CD14-positive monocyte (primary cell): ENCODE measurements at regions not wholly inside any gene's neighbourhood (a gene's known extent, or its start where the extent isn't known, plus 50 kb on each side); places are given as distances from the start of the nearest gene placed in this dataset.
"Not testable (repeated sequence)": the region's sequence is repeated elsewhere in the genome, so short reads cannot be mapped to it uniquely, and the experiment has no call there.

Source experiments
- DNase-seq, 3 donors: peaks; one replicate each; pipeline ENCODE4 v3.0.0-alpha.2; 2011 to 2022
- H2AFZ ChIP-seq: 2 replicates; pipeline ENCODE4 v1.6.0; 2012; ENCODE audit warnings: mild to moderate bottlenecking, low read depth, low read length, inconsistent platforms; ENCODE audit not compliant: insufficient read depth, poor library complexity, severe bottlenecking
- H3K27ac ChIP-seq, 2 donors: 1 replicate in 1 of 2; 2 replicates in 1 of 2; pipeline ENCODE4 v1.5.1; 2012 to 2013; ENCODE audit warnings: low read length in 2 of 2, control low read depth in 1 of 2, inconsistent platforms in 1 of 2, low read depth in 1 of 2, mild to moderate bottlenecking in 1 of 2
- H3K27me3 ChIP-seq, 2 donors: one replicate each; pipeline versions ENCODE4 v1.6.0 to v1.6.1; 2011 to 2013; ENCODE audit warnings: low read length in 2 of 2; ENCODE audit not compliant: control insufficient read depth in 2 of 2, insufficient read depth in 2 of 2
- H3K36me3 ChIP-seq, 2 donors: replicated peaks in 1 of 2; 1 replicate in 1 of 2; 2 replicates in 1 of 2; pipeline versions ENCODE4 v1.5.1 to v1.6.1; 2012 to 2013; ENCODE audit warnings: low read length in 2 of 2, control low read depth in 1 of 2, inconsistent platforms in 1 of 2, mild to moderate bottlenecking in 1 of 2; ENCODE audit not compliant: insufficient read depth in 2 of 2, control insufficient read depth in 1 of 2
- H3K4me1 ChIP-seq, 2 donors: 1 replicate in 1 of 2; 2 replicates in 1 of 2; pipeline versions ENCODE4 v1.5.1 to v1.6.1; 2012 to 2013; ENCODE audit warnings: low read length in 2 of 2, control low read depth in 1 of 2, inconsistent platforms in 1 of 2, mild to moderate bottlenecking in 1 of 2, moderate library complexity in 1 of 2; ENCODE audit not compliant: insufficient read depth in 2 of 2, control insufficient read depth in 1 of 2
- H3K4me2 ChIP-seq: replicated peaks from 2 replicates; pipeline ENCODE3; 2012; ENCODE audit warnings: low read length, moderate library complexity, mild to moderate bottlenecking; ENCODE audit not compliant: poor library complexity, severe bottlenecking; ENCODE audit errors: extremely low read depth
- H3K4me3 ChIP-seq, 3 experiments: fragments of 200-600 bp in 1 of 3; sonication (generic) in 1 of 3; replicated peaks in 1 of 3; 1 replicate in 2 of 3; 2 replicates in 1 of 3; pipeline ENCODE4 v1.5.1; 2011 to 2013; ENCODE audit warnings: low read length in 3 of 3, mild to moderate bottlenecking in 3 of 3, control low read depth in 2 of 3, low read depth in 2 of 3, inconsistent platforms in 1 of 3, moderate library complexity in 1 of 3
- H3K79me2 ChIP-seq: 2 replicates; pipeline ENCODE4 v1.6.0; 2012; ENCODE audit warnings: mild to moderate bottlenecking, control low read depth, inconsistent platforms, low read length, moderate library complexity; ENCODE audit not compliant: insufficient read depth
- H3K9ac ChIP-seq: 2 replicates; pipeline ENCODE4 v1.6.0; 2017; ENCODE audit warnings: low read length, mild to moderate bottlenecking; ENCODE audit not compliant: insufficient read depth, poor library complexity, severe bottlenecking
- H3K9me3 ChIP-seq, 2 donors: replicated peaks in 1 of 2; 1 replicate in 1 of 2; 2 replicates in 1 of 2; pipeline versions ENCODE4 v1.5.1 to v1.6.1; 2012 to 2013; ENCODE audit warnings: low read length in 2 of 2, control low read depth in 1 of 2; ENCODE audit not compliant: control insufficient read depth in 1 of 2, insufficient read depth in 1 of 2
- H4K20me1 ChIP-seq: 2 replicates; pipeline ENCODE4 v1.6.0; 2012; ENCODE audit warnings: mild to moderate bottlenecking, low read length, control low read depth, moderate library complexity; ENCODE audit not compliant: insufficient read depth
- H3K27ac Mint-ChIP-seq, 7 donors: one replicate each; pipeline ENCODE4 v1.8.0; 2020; ENCODE audit warnings: mild to moderate bottlenecking in 7 of 7, mixed read lengths in 7 of 7, moderate library complexity in 6 of 7, inconsistent platforms in 2 of 7
- H3K27me3 Mint-ChIP-seq, 3 donors: one replicate each; pipeline ENCODE4 v1.8.0; 2021 to 2022; ENCODE audit warnings: low read depth in 3 of 3, mild to moderate bottlenecking in 3 of 3, mixed read lengths in 3 of 3, moderate library complexity in 3 of 3, inconsistent platforms in 1 of 3
- H3K36me3 Mint-ChIP-seq, 2 donors: one replicate each; pipeline ENCODE4 v1.8.0; 2020; ENCODE audit warnings: mixed read lengths in 2 of 2, inconsistent platforms in 1 of 2, mild to moderate bottlenecking in 1 of 2
- H3K4me1 Mint-ChIP-seq: one replicate; pipeline ENCODE4 v1.8.0; 2020; ENCODE audit warnings: mild to moderate bottlenecking, mixed read lengths
- H3K4me3 Mint-ChIP-seq, 2 donors: one replicate each; pipeline ENCODE4 v1.8.0; 2020; ENCODE audit warnings: mild to moderate bottlenecking in 2 of 2, mixed read lengths in 2 of 2, moderate library complexity in 1 of 2
- H3K9me3 Mint-ChIP-seq, 7 donors: one replicate each; pipeline ENCODE4 v1.8.0; 2020 to 2022; ENCODE audit warnings: mixed read lengths in 7 of 7, mild to moderate bottlenecking in 6 of 7, moderate library complexity in 6 of 7, inconsistent platforms in 2 of 7
- CTCF ChIP-seq: fragments of 200-600 bp; IDR thresholded peaks from one replicate; pipeline ENCODE4 v1.8.0; 2022; ENCODE audit warnings: antibody characterized with exemption, mild to moderate bottlenecking
- WGBS: methylation state at CpG from one replicate; pipeline ENCODE4 v1.1.5; 2013; ENCODE audit warnings: missing lambda C conversion rate; ENCODE audit not compliant: insufficient coverage; 5-methylcytosine and 5-hydroxymethylcytosine counted together
- intact Hi-C, 2 donors: fragments of 100-400 bp; cut with micrococcal nuclease; formaldehyde crosslinking; loops; one replicate each; pipeline versions ENCODE4 v1.15.0 to v1.15.1; 2023

DNA sequence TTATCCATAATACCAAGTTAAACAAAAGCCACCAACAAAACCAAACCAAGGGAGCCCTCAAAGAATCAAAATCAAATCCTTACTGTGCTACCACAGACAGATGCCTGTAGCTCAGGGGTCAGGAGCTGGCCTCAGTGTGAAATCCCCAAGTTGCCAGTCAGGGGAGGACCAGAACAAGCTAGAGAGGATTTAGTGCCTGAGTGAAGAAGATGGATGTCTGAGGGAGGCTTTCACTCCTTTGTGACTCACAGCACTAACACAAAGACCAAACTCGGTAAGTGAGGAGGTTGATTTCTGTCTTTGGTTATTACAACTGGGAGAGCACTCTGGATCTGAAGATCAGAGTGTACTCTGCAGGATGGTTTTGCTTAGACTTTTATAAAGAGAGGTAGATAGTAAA, 189.9 kb upstream of the ZNF184 start:
- H3K27ac Mint-ChIP-seq, result no peak overlapping the region
- peaks cover under 1 to 20% (median 12%) of the 10 kb centered on the region in 7 donors for H3K9me3 Mint-ChIP-seq
- peaks cover 15 to 23% of the 10 kb centered on the region in 2 donors for H3K27me3 ChIP-seq
- peaks cover 0 to under 1% of the 10 kb centered on the region in 2 donors for H3K36me3 Mint-ChIP-seq
- H3K36me3 ChIP-seq, result no peaks in the 10 kb centered on the region
- no peak overlapping the region for H3K4me2 ChIP-seq
- no CpG with 5 or more reads among the region's 1 CpG for WGBS
- no peak overlapping the region for H3K4me3 Mint-ChIP-seq
- peaks cover 37 to 50% (median 40%) of the 10 kb centered on the region in 3 donors for H3K27me3 Mint-ChIP-seq
- H4K20me1 ChIP-seq, result no peaks in the 10 kb centered on the region
- intact Hi-C loops, result no loop called here
- H3K4me1 ChIP-seq, result no peaks in the 10 kb centered on the region
- DNase-seq, result no peak
- peaks cover 2% of the 10 kb centered on the region for H3K4me1 Mint-ChIP-seq
- no peak overlapping the region for H2AFZ ChIP-seq
- no peak overlapping the region for H3K9ac ChIP-seq
- no peak overlapping the region for H3K27ac ChIP-seq
- H3K79me2 ChIP-seq, result no peaks in the 10 kb centered on the region
- H3K4me3 ChIP-seq, result no peak overlapping the region
- no peak for TF ChIP-seq CTCF
- peaks cover 0 to 8% of the 10 kb centered on the region in 2 donors for H3K9me3 ChIP-seq

GRCh38 chr6:27662212-27662611, 189.3 kb upstream of the ZNF184 start:
- H3K9me3 ChIP-seq, H3K79me2 ChIP-seq, H4K20me1 ChIP-seq, H3K36me3 Mint-ChIP-seq, H3K4me1 ChIP-seq, intact Hi-C loops, H3K36me3 ChIP-seq, H3K27ac ChIP-seq, H3K4me3 Mint-ChIP-seq, H3K4me3 ChIP-seq, DNase-seq, H3K27ac Mint-ChIP-seq, H2AFZ ChIP-seq, H3K4me1 Mint-ChIP-seq, H3K9ac ChIP-seq, H3K4me2 ChIP-seq: not testable (repeated sequence)
- WGBS, result no CpG with 5 or more reads among the region's 5 CpGs
- Mint-ChIP-seq H3K27me3 (peaks cover 31 to 47% (median 34%) of the 10 kb centered on the region in 3 donors), H3K9me3 (peaks cover 0 to 20% (median 14%) of the 10 kb centered on the region in 7 donors)
- H3K27me3 ChIP-seq, result peaks cover 10 to 17% of the 10 kb centered on the region in 2 donors

DNA sequence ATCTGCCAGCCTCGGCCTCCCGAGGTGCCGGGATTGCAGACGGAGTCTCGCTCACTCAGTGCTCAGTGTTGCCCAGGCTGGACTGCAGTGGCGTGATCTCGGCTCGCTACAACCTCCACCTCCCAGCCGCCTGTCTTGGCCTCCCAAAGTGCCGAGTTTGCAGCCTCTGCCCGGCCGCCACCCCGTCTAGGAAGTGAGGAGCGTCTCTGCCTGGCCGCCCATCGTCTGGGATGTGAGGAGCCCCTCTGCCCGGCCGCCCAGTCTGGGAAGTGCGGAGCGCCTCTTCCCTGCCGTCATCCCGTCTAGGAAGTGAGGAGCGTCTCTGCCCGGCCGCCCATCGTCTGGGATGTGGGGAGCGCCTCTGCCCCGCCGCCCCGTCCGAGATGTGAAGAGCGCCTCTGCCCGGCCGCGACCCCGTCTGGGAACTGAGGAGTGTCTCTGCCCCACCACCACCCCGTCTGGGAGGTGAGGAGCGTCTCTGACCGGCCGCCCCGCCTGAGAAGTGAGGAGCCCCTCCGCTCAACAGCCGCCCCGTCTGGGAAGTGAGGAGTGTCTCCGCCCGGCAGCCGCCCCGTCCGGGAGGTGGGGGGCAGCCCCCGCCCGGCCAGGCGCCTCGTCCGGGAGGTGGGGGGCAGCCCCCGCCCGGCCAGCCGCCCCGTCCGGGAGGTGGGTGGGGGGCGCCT, 180.4 kb upstream of the ZNF184 start:
- H3K79me2 ChIP-seq, H3K9ac ChIP-seq, intact Hi-C loops, DNase-seq, H3K36me3 ChIP-seq, H3K4me1 Mint-ChIP-seq, H3K4me2 ChIP-seq, H4K20me1 ChIP-seq, H3K4me3 ChIP-seq, H2AFZ ChIP-seq, H3K36me3 Mint-ChIP-seq, H3K27ac Mint-ChIP-seq, H3K27ac ChIP-seq, H3K4me1 ChIP-seq: not testable (repeated sequence)
- peaks cover 6 to 19% of the 10 kb centered on the region in 2 donors for H3K9me3 ChIP-seq
- peaks cover 10 to 40% of the 10 kb centered on the region in 2 donors for H3K27me3 ChIP-seq
- peaks cover 36 to 64% (median 49%) of the 10 kb centered on the region in 3 donors for H3K27me3 Mint-ChIP-seq
- 35% methylated on average over 35 of the region's 60 CpGs for WGBS
- H3K9me3 Mint-ChIP-seq, result peaks cover 12 to 49% (median 29%) of the 10 kb centered on the region in 7 donors
- peak overlapping the region in 1 of 2 donors; percentile 62 for H3K4me3 Mint-ChIP-seq
